ENCODE measurements at regions not wholly inside any gene's neighbourhood (a gene's known extent, or its start where the extent isn't known, plus 50 kb on each side); places are given as distances from the start of the nearest gene placed in this dataset.

- Histone ChIP-seq H3K27me3 (replicated peaks; ENCODE audit: control insufficient read depth, insufficient read depth, low read length) (no peaks in the 10 kb centered on the region), H3K4me3 (replicated peaks; ENCODE audit: low read depth, low read length) (no peak overlapping the region), H3K36me3 (ENCODE audit: control insufficient read depth, insufficient read depth, low read length) (no peaks in the 10 kb centered on the region)
- no peak for TF ChIP-seq CTCF (IDR thresholded peaks at IDR 0.05; ENCODE audit: insufficient read depth, low read length, poor library complexity, severe bottlenecking)
- DNase-seq (ENCODE audit: extremely low read depth, insufficient read length) = no peak
These were observed 1513.6 kb upstream of the SEL1L start for GRCh38 chr14:83047059-83047830.

GRCh38 chr14:83053022-83053710, 1519.5 kb upstream of the SEL1L start:
- no peak overlapping the region for H3K4me3 ChIP-seq (replicated peaks; ENCODE audit: low read depth, low read length)
- H3K36me3 ChIP-seq (ENCODE audit: control insufficient read depth, insufficient read depth, low read length) = no peaks in the 10 kb centered on the region
- DNase-seq (ENCODE audit: extremely low read depth, insufficient read length) = no peak
- no peaks in the 10 kb centered on the region for H3K27me3 ChIP-seq (replicated peaks; ENCODE audit: control insufficient read depth, insufficient read depth, low read length)
- TF ChIP-seq CTCF (IDR thresholded peaks at IDR 0.05; ENCODE audit: insufficient read depth, low read length, poor library complexity, severe bottlenecking) = no peak

GRCh38 chr14:83058068-83058467, 1524.4 kb upstream of the SEL1L start:
- H3K36me3 ChIP-seq (ENCODE audit: control insufficient read depth, insufficient read depth, low read length) = no peaks in the 10 kb centered on the region
- no peaks in the 10 kb centered on the region for H3K27me3 ChIP-seq (replicated peaks; ENCODE audit: control insufficient read depth, insufficient read depth, low read length)
- no peak for DNase-seq (ENCODE audit: extremely low read depth, insufficient read length)
- no peak for TF ChIP-seq CTCF (IDR thresholded peaks at IDR 0.05; ENCODE audit: insufficient read depth, low read length, poor library complexity, severe bottlenecking)
- no peak overlapping the region for H3K4me3 ChIP-seq (replicated peaks; ENCODE audit: low read depth, low read length)

- TF ChIP-seq CTCF (IDR thresholded peaks at IDR 0.05; ENCODE audit: insufficient read depth, low read length, poor library complexity, severe bottlenecking) = no peak
- DNase-seq (ENCODE audit: extremely low read depth, insufficient read length) = peak; percentile 1
- H3K36me3 ChIP-seq (ENCODE audit: control insufficient read depth, insufficient read depth, low read length) = no peaks in the 10 kb centered on the region
- no peak overlapping the region for H3K4me3 ChIP-seq (replicated peaks; ENCODE audit: low read depth, low read length)
- no peaks in the 10 kb centered on the region for H3K27me3 ChIP-seq (replicated peaks; ENCODE audit: control insufficient read depth, insufficient read depth, low read length)
These were observed 1538.3 kb upstream of the SEL1L start for GRCh38 chr14:83071888-83072501.

GRCh38 chr14:83085136-83085535, 1551.5 kb upstream of the SEL1L start:
- TF ChIP-seq CTCF (IDR thresholded peaks at IDR 0.05; ENCODE audit: insufficient read depth, low read length, poor library complexity, severe bottlenecking) = no peak
- no peak overlapping the region for H3K4me3 ChIP-seq (replicated peaks; ENCODE audit: low read depth, low read length)
- H3K27me3 ChIP-seq (replicated peaks; ENCODE audit: control insufficient read depth, insufficient read depth, low read length) = no peaks in the 10 kb centered on the region
- no peaks in the 10 kb centered on the region for H3K36me3 ChIP-seq (ENCODE audit: control insufficient read depth, insufficient read depth, low read length)
- DNase-seq (ENCODE audit: extremely low read depth, insufficient read length) = no peak
